HFFc6 (cell line): ENCODE measurements at regions not wholly inside any gene's neighbourhood (a gene's known extent, or its start where the extent isn't known, plus 50 kb on each side); places are given as distances from the start of the nearest gene placed in this dataset.

Experiments used
- DNase-seq: peaks from one replicate; pipeline ENCODE4 v3.0.0-alpha.2; 2018
- H3K27ac Mint-ChIP-seq: 2 replicates; pipeline ENCODE4 v1.8.0; 2020; ENCODE audit warnings: mild to moderate bottlenecking, mixed read lengths
- H3K27me3 Mint-ChIP-seq: 2 replicates; pipeline ENCODE4 v1.8.0; 2021; ENCODE audit warnings: mild to moderate bottlenecking, moderate library complexity, mixed read lengths; ENCODE audit not compliant: insufficient read depth
- H3K36me3 Mint-ChIP-seq: 2 replicates; pipeline ENCODE4 v1.8.0; 2021; ENCODE audit warnings: low read depth, mixed read lengths
- H3K4me1 Mint-ChIP-seq: 2 replicates; pipeline ENCODE4 v1.8.0; 2020; ENCODE audit warnings: low read depth, mixed read lengths
- H3K4me3 Mint-ChIP-seq: 2 replicates; pipeline ENCODE4 v1.8.0; 2020; ENCODE audit warnings: mild to moderate bottlenecking, moderate library complexity, mixed read lengths
- H3K9me3 Mint-ChIP-seq: 2 replicates; pipeline ENCODE4 v1.8.0; 2020; ENCODE audit warnings: mild to moderate bottlenecking, mixed read lengths
- TF ChIP-seq, protein P1 (sequence below): fragments of 200-600 bp; sonication (generic); IDR thresholded peaks from 2 replicates; pipeline ENCODE4 v1.5.0; 2021; ENCODE audit warnings: antibody characterized with exemption, mild to moderate bottlenecking

DNA sequence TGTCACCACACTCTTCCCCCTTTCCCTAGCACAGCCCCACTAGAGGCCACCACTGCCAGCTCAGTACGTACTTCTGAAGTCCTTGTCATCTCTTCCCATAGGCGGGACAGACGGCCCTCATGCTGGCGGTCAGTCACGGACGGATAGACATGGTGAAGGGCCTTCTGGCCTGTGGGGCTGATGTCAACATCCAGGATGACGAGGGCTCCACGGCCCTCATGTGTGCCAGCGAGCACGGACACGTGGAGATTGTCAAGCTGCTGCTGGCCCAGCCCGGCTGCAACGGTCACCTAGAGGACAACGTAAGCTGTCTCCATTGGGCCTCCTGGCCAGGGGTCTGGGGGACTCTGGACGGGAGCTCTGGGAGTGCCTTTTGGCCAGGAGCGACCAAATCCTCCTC lies 99.4 kb upstream of the DMRT1 start:
- peaks cover 5% of the 10 kb centered on the region for H3K27me3 Mint-ChIP-seq
- H3K4me1 Mint-ChIP-seq: peaks cover 37% of the 10 kb centered on the region
- H3K27ac Mint-ChIP-seq: peak overlapping the region; percentile 63
- DNase-seq: no peak
- H3K36me3 Mint-ChIP-seq: peaks cover 77% of the 10 kb centered on the region
- no peak overlapping the region for H3K4me3 Mint-ChIP-seq
- TF ChIP-seq, protein P1, sequence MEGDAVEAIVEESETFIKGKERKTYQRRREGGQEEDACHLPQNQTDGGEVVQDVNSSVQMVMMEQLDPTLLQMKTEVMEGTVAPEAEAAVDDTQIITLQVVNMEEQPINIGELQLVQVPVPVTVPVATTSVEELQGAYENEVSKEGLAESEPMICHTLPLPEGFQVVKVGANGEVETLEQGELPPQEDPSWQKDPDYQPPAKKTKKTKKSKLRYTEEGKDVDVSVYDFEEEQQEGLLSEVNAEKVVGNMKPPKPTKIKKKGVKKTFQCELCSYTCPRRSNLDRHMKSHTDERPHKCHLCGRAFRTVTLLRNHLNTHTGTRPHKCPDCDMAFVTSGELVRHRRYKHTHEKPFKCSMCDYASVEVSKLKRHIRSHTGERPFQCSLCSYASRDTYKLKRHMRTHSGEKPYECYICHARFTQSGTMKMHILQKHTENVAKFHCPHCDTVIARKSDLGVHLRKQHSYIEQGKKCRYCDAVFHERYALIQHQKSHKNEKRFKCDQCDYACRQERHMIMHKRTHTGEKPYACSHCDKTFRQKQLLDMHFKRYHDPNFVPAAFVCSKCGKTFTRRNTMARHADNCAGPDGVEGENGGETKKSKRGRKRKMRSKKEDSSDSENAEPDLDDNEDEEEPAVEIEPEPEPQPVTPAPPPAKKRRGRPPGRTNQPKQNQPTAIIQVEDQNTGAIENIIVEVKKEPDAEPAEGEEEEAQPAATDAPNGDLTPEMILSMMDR: no peak
- no peaks in the 10 kb centered on the region for H3K9me3 Mint-ChIP-seq

DNA sequence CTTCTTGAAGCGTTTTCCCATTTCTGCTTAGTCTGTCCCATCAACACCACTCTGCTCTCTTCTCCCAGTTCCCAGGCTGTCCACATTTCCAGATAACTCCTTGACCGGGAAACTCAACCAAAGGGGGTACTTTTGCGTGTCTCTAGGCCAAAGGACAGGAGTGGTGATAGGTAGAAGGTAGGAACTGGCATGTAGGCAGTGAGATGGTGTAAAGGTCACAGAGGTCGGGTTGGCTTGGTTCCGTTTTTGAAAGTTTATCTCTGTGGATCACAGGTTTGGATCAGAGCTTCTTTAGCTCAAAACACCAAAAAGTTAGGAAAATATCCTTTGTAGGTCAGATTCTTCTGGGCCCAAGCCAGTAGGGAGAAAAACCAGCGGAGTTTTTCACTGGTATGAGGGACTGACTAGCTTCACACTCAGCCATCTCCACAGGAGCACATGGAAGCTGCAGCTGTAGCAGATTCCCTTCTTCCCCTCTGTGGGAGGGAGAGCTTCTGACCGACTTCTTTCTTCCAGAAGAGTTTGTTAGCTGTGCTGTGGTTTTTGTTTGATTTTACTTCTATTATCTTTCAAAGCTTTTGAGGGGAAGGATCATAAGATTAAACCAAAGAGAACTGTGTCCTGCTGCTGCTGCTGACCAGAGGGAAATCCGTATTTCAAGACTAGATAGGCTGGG lies 98.4 kb upstream of the DMRT1 start:
- Mint-ChIP-seq H3K9me3 (no peaks in the 10 kb centered on the region), H3K36me3 (peaks cover 77% of the 10 kb centered on the region), H3K27ac (0 out of 2 replicates have a peak overlapping the region, but pooled peaks have one; percentile 18), H3K27me3 (peaks cover 5% of the 10 kb centered on the region), H3K4me1 (peaks cover 34% of the 10 kb centered on the region), H3K4me3 (no peak overlapping the region)
- DNase-seq: no peak
- TF ChIP-seq, protein P1: no peak

- DNase-seq: no peak
- no peaks in the 10 kb centered on the region for H3K9me3 Mint-ChIP-seq
- H3K4me1 Mint-ChIP-seq: peaks cover 29% of the 10 kb centered on the region
- H3K36me3 Mint-ChIP-seq: peaks cover 77% of the 10 kb centered on the region
- TF ChIP-seq, protein P1: no peak
- H3K27ac Mint-ChIP-seq: peak overlapping the region; percentile 18; the same call in 1 of the 2 replicates
- H3K27me3 Mint-ChIP-seq: peaks cover 3% of the 10 kb centered on the region
- no peak overlapping the region for H3K4me3 Mint-ChIP-seq
Observed at GRCh38 chr9:744046-744712, 97.3 kb upstream of the DMRT1 start.

DNA sequence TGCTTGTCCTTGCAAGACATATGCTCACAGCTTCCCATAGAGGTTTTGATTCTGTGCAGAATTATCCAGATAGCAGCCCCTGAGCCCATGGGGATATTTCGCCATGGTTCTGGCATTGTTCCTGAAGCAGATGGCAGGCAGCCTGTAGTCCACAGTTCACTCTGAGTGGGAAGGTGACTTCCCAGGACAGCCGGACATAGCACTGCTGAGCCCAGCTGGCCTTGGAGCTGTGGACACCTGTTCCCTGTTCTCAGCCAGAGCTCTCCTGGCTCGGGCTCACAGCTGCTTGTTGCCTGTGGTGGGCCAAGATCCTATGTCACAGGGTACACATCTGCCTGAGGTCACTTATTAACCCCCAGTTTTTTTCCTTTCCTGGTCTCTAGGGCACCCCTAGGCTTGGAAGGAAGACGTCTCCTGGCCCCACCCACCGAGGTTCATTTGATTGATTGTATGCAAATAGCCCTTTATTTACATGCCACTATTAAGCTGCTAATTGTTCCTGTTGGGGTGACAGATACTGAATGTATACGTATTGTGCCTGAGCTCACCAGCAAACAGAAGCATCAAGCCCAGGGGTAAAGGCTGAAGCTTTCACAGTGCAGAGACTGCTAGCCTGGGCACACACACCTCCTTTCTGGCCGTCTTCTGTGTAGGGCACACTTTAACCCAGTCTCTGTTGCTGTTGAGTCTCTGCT lies 96.6 kb upstream of the DMRT1 start:
- Mint-ChIP-seq H3K27ac (no peak overlapping the region), H3K36me3 (peaks cover 73% of the 10 kb centered on the region), H3K4me3 (no peak overlapping the region), H3K9me3 (no peaks in the 10 kb centered on the region), H3K27me3 (peaks cover 3% of the 10 kb centered on the region), H3K4me1 (peaks cover 29% of the 10 kb centered on the region)
- TF ChIP-seq, protein P1: no peak
- DNase-seq: no peak

GRCh38 chr9:745761-746380 lies 95.6 kb upstream of the DMRT1 start:
- Mint-ChIP-seq H3K4me1 (peaks cover 36% of the 10 kb centered on the region), H3K27ac (no peak overlapping the region), H3K36me3 (peaks cover 71% of the 10 kb centered on the region), H3K27me3 (peaks cover 3% of the 10 kb centered on the region), H3K9me3 (no peaks in the 10 kb centered on the region), H3K4me3 (no peak overlapping the region)
- no peak for DNase-seq
- TF ChIP-seq, protein P1: no peak
